8988T (cell line): ENCODE measurements at regions not wholly inside any gene's neighbourhood (a gene's known extent, or its start where the extent isn't known, plus 50 kb on each side); places are given as distances from the start of the nearest gene placed in this dataset.

ENCODE experiments used
- DNase-seq: peaks from one replicate; pipeline ENCODE4 v3.0.0; 2011

- no peak for DNase-seq
Measured at GRCh38 chr11:27187848-27188621, 147.4 kb downstream of the BBOX1 start.

GRCh38 chr11:27187075-27187847 is 146.6 kb downstream of the BBOX1 start:
- DNase-seq = no peak

GRCh38 chr11:27186580-27186979 is 146.0 kb downstream of the BBOX1 start:
- no peak for DNase-seq

DNA sequence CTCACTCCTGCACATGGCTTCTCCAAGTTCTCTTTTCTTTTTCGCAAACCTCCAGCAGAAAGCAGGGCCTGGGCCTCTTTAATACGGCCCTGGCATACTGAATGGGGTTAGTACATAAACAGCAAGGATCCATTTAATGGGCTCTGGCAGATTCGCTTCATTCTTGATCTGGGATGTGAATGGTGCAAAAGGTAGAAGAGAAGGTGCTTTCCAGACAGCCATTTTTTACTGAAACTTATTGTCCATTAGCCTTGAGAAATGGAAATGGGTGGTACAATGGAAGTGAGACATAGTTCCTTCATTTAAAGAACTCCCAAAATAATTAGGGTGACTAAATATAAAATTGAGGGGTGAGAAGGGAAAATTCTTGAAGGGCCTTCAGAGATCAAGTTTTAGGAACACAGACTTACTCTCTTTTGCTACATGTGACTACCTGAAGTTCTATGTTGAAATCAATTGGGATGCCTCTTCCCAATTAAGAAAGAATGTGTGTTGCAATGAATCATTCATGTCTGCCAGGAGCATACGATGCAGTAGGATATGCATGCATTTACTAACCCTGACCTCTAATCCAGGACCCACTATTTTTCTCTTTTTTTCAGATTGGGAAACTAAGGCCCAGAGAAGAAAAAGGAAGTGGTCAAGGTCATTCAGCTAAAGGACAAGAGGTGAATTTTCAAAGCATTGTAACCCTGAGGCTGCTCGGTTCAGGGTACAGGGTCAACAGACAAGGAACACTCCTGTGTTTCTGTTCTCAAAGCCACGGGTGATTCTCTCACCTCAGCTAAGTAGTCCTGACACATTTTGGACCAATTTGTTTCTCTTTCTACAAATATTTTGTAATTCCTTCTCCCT is 144.1 kb downstream of the BBOX1 start:
- DNase-seq = no peak

GRCh38 chr11:27183672-27184457 is 143.2 kb downstream of the BBOX1 start:
- no peak for DNase-seq

DNA sequence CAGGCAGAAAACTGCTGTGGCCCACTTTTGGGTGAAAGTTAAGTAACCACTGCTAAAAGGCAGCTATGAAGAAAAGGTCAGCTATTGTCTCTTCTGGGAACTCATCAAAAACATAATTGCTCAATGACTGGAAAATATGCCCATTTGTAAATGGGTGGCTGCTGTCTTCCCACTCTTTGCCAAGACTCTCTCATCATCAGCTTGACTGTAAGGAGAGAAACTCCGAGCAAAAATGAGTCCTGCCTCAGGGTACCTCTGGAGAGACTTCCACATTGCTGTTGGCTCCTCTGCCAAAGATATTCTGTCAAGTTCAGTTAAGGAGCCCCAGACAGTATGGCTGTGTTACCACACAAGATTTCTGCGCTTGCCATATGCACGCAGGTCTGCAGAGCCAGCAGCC is 138.7 kb downstream of the BBOX1 start:
- DNase-seq = no peak

DNA sequence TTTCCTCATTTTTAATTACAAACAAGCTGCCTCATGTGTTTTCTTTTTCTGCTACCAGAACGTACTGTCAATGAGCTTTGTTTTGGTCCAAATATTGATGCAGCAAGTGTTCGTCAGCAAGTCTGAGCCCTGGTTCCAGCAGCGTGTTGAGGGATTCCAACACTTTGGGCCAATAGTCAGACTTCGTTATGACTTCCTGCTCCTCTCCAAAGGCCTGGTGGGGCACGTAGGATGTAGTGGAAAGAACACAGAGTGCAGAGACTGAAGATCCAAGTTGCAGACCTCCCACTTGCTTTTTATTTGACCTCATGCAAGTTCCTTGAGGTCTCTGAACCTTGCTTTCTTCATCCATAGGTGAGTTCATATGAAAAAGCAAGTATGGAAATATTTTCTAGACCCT is 138.2 kb downstream of the BBOX1 start:
- DNase-seq = no peak
